ENCODE measurements at regions not wholly inside any gene's neighbourhood (a gene's known extent, or its start where the extent isn't known, plus 50 kb on each side); places are given as distances from the start of the nearest gene placed in this dataset.

DNA sequence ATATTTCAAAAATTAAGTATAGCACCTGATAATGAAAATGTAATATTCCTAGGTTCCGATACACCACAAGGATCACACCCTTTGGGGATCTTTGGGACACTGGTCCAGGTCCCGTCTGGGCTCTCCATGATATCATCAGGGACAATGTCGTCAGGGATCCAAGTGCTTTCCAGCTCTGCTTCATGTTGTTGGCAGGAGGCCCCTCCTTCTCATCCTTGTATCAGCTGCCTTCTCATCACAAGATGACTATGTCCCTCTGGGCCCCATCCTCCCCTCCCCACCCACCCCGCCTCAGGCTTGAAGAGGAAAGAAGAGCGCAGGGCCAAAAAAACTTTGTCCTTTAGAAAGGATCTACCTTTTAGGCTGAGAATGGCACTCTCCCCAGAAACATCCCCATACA, 128.3 kb upstream of the KLF3 start:
- Histone ChIP-seq H3K9ac (ENCODE audit: low read depth, low read length) (no peak overlapping the region), H3K4me3 (ENCODE audit: low read length) (no peak overlapping the region), H3K4me1 (ENCODE audit: control insufficient read depth, insufficient read depth, low read length) (no peaks in the 10 kb centered on the region), H3K4me2 (ENCODE audit: low read length) (no peak overlapping the region), H3K9me3 (replicated peaks; ENCODE audit: low read length) (no peaks in the 10 kb centered on the region), H3K36me3 (ENCODE audit: insufficient read depth, low read length) (no peaks in the 10 kb centered on the region), H3K27me3 (ENCODE audit: control insufficient read depth, insufficient read depth, low read length) (peaks cover 8% of the 10 kb centered on the region)

DNA sequence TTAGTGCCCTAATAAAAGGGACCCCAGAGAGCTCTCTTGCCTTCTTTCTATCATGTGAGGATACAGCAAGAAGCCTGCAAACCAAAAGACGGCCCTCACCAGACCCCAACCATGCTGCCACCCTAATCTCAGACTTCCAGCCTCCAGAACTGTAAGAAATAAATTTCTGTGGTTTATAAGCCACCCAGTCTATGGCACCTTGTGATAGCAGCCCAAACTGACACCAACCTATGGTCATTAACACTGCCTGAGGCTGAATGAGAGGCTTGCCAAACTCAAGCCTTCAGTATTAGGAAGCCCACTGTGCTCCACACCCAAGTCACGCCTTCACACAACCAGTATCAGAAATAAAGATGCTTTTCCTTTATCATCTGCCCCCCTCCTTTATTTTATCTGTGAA, 127.3 kb upstream of the KLF3 start:
- H3K4me2 ChIP-seq (ENCODE audit: low read length) = no peak overlapping the region
- H3K9ac ChIP-seq (ENCODE audit: low read depth, low read length) = no peak overlapping the region
- peaks cover 8% of the 10 kb centered on the region for H3K27me3 ChIP-seq (ENCODE audit: control insufficient read depth, insufficient read depth, low read length)
- no peaks in the 10 kb centered on the region for H3K36me3 ChIP-seq (ENCODE audit: insufficient read depth, low read length)
- H3K4me1 ChIP-seq (ENCODE audit: control insufficient read depth, insufficient read depth, low read length) = no peaks in the 10 kb centered on the region
- no peak overlapping the region for H3K4me3 ChIP-seq (ENCODE audit: low read length)
- H3K9me3 ChIP-seq (replicated peaks; ENCODE audit: low read length) = no peaks in the 10 kb centered on the region

DNA sequence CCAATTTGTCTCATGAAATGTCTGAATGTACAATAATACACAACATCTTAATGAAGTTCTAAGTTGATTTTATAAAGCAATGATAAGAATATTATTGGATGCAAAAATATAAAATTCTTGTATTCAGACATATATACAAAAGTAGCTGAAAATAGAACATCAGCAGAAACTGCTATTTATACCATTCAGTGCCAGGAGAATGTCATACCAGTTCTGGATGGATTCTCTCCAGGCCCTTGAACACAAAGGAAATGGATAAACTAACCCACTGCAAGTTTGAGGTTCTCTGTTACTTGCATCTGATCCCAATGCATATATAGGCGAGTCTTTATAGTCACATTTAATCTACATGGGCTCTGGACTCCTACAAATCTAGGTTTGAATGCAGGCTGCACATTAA, 126.3 kb upstream of the KLF3 start:
- H3K4me3 ChIP-seq (ENCODE audit: low read length) = no peak overlapping the region
- H3K27me3 ChIP-seq (ENCODE audit: control insufficient read depth, insufficient read depth, low read length) = peaks cover 8% of the 10 kb centered on the region
- H3K9me3 ChIP-seq (replicated peaks; ENCODE audit: low read length) = no peaks in the 10 kb centered on the region

DNA sequence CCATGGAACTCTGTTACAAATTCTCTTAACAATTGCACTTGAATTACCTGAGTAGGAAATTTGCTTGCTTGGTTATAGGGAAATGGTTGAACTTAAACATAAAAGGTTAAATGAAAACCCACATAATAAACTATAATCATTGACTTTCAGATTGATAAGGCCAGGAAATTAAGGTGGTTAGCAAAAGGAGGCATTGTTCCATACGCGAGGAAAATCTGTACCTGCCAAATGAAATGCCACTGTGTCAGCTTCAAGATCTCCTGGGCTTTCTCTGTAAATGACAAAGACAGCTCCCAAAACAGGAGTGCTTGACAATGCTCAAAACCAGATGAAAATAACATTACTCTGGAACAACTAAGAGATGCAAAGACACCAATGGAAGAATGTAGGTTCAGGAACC, 125.5 kb upstream of the KLF3 start:
- H3K36me3 ChIP-seq (ENCODE audit: insufficient read depth, low read length) = no peaks in the 10 kb centered on the region
- no peaks in the 10 kb centered on the region for H3K9me3 ChIP-seq (replicated peaks; ENCODE audit: low read length)
- no peak overlapping the region for H3K9ac ChIP-seq (ENCODE audit: low read depth, low read length)
- no peaks in the 10 kb centered on the region for H3K4me1 ChIP-seq (ENCODE audit: control insufficient read depth, insufficient read depth, low read length)
- H3K4me2 ChIP-seq (ENCODE audit: low read length) = no peak overlapping the region
- peaks cover 4% of the 10 kb centered on the region for H3K27me3 ChIP-seq (ENCODE audit: control insufficient read depth, insufficient read depth, low read length)
- H3K4me3 ChIP-seq (ENCODE audit: low read length) = no peak overlapping the region

More for the DNA sequence above, 126.3 kb upstream of the KLF3 start:
- Histone ChIP-seq H3K4me2 (ENCODE audit: low read length) (no peak overlapping the region), H3K36me3 (ENCODE audit: insufficient read depth, low read length) (no peaks in the 10 kb centered on the region), H3K4me1 (ENCODE audit: control insufficient read depth, insufficient read depth, low read length) (no peaks in the 10 kb centered on the region), H3K9ac (ENCODE audit: low read depth, low read length) (no peak overlapping the region)

DNA sequence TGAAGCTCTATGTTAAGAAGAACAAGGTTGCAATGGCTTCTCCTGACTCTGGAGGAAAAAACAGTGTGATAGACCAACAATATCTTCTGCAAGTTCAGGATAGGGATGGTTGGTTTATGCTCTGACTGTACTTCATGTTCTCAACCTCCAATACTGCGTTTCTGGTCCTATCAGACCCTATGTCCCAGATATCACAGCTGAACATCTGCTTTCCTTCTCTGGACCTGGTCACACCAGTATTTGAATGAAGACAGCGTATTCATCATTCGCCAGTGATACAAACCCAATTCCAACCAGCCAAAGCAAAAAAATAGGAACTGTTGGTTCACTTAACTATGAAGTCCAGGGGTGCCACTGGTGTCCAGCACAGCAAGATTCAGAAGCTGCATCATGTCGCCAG, 124.5 kb upstream of the KLF3 start:
- Histone ChIP-seq H3K4me3 (ENCODE audit: low read length) (no peak overlapping the region), H3K27me3 (ENCODE audit: control insufficient read depth, insufficient read depth, low read length) (peaks cover 2% of the 10 kb centered on the region), H3K4me1 (ENCODE audit: control insufficient read depth, insufficient read depth, low read length) (no peaks in the 10 kb centered on the region), H3K9me3 (replicated peaks; ENCODE audit: low read length) (no peaks in the 10 kb centered on the region), H3K36me3 (ENCODE audit: insufficient read depth, low read length) (no peaks in the 10 kb centered on the region), H3K9ac (ENCODE audit: low read depth, low read length) (no peak overlapping the region), H3K4me2 (ENCODE audit: low read length) (no peak overlapping the region)

DNA sequence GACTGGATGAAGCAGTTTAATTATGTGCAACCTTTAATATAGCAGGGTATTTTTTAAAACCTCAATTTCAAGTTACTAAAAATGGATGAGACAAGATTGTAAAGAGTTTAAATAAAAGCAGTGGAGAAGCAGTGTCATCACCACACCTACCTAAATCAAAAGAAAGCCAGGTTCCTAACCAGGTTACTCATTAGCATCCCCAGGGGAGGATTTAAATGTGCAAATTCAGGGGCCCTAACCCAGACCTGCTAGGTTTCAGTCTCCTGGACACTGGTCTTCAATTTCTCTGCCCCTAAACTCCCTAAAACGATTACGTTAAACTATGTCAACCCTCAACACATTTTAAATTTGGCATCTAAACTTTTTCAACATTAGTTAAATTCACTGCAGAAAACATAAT, 116.9 kb upstream of the KLF3 start:
- no peak overlapping the region for H3K9ac ChIP-seq (ENCODE audit: low read depth, low read length)
- H3K4me2 ChIP-seq (ENCODE audit: low read length) = no peak overlapping the region
- no peaks in the 10 kb centered on the region for H3K9me3 ChIP-seq (replicated peaks; ENCODE audit: low read length)
- no peaks in the 10 kb centered on the region for H3K36me3 ChIP-seq (ENCODE audit: insufficient read depth, low read length)
- no peaks in the 10 kb centered on the region for H3K27me3 ChIP-seq (ENCODE audit: control insufficient read depth, insufficient read depth, low read length)
- no peak overlapping the region for H3K4me3 ChIP-seq (ENCODE audit: low read length)
- no peaks in the 10 kb centered on the region for H3K4me1 ChIP-seq (ENCODE audit: control insufficient read depth, insufficient read depth, low read length)

DNA sequence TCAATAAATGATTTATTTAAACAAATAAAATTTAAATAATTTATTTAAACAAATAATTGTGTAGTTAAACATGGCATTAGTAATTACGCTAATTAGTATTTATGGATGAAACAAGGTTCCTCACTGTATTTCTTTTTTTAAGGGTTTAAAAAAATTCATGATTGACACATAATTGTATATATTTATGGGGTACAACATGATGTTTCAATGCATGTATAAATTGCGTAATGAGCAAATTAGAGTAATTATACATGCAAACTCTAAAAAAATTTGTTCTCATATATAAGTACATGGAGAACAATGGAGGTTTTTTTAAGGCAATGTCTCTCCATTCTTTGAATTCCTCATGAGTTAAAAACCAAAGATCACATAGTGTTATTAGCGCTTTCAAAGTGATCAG, 115.7 kb upstream of the KLF3 start:
- Histone ChIP-seq H3K4me3 (ENCODE audit: low read length) (no peak overlapping the region), H3K27me3 (ENCODE audit: control insufficient read depth, insufficient read depth, low read length) (no peaks in the 10 kb centered on the region), H3K4me1 (ENCODE audit: control insufficient read depth, insufficient read depth, low read length) (no peaks in the 10 kb centered on the region), H3K4me2 (ENCODE audit: low read length) (no peak overlapping the region), H3K9ac (ENCODE audit: low read depth, low read length) (no peak overlapping the region), H3K9me3 (replicated peaks; ENCODE audit: low read length) (no peaks in the 10 kb centered on the region), H3K36me3 (ENCODE audit: insufficient read depth, low read length) (no peaks in the 10 kb centered on the region)

DNA sequence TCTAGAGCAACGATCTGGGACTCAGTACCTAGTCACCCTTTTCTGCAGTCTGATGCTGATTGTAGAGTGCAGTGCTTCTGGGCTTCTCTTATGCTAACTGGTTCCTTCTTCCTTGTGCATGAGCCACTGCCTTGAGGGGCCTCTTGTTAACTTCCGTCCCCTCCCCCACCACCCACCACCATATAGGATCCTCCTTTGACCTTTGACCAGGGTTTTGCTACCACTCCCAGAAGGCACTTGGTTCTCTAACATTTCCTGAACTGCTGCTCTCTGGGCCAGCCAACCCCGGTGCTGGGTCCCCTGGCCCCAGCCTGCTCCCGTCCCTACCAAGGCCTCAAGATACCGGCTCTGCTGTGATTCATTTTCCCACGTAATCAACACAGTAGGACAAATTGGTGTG, 104.6 kb upstream of the KLF3 start:
- Histone ChIP-seq H3K9ac (ENCODE audit: low read depth, low read length) (no peak overlapping the region), H3K4me1 (ENCODE audit: control insufficient read depth, insufficient read depth, low read length) (no peaks in the 10 kb centered on the region), H3K27me3 (ENCODE audit: control insufficient read depth, insufficient read depth, low read length) (no peaks in the 10 kb centered on the region), H3K4me2 (ENCODE audit: low read length) (no peak overlapping the region), H3K4me3 (ENCODE audit: low read length) (no peak overlapping the region), H3K9me3 (replicated peaks; ENCODE audit: low read length) (no peaks in the 10 kb centered on the region), H3K36me3 (ENCODE audit: insufficient read depth, low read length) (no peaks in the 10 kb centered on the region)

DNA sequence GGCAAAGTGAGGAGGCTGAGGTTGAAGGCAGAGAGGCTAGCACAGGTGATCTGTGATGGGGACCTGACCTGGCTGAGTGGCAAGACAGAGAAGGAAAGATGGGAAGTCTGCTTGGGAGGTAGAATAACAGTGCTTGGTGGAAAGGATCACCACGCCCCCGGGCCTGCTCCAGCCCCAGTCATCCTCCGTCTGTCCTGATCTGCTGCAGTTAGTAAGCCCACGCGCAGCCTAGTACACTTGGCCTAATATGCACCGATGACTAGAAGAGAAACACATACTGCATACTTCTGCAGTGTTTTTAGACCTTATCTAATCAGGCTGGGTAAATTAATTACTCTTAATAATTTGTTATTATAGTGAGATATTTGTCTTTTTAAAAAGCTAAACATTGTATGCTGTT, 103.7 kb upstream of the KLF3 start:
- peaks cover 6% of the 10 kb centered on the region for H3K4me1 ChIP-seq (ENCODE audit: control insufficient read depth, insufficient read depth, low read length)
- H3K9ac ChIP-seq (ENCODE audit: low read depth, low read length) = no peak overlapping the region
- H3K9me3 ChIP-seq (replicated peaks; ENCODE audit: low read length) = no peaks in the 10 kb centered on the region
- H3K4me2 ChIP-seq (ENCODE audit: low read length) = no peak overlapping the region
- H3K36me3 ChIP-seq (ENCODE audit: insufficient read depth, low read length) = no peaks in the 10 kb centered on the region
- H3K4me3 ChIP-seq (ENCODE audit: low read length) = no peak overlapping the region
- no peaks in the 10 kb centered on the region for H3K27me3 ChIP-seq (ENCODE audit: control insufficient read depth, insufficient read depth, low read length)

DNA sequence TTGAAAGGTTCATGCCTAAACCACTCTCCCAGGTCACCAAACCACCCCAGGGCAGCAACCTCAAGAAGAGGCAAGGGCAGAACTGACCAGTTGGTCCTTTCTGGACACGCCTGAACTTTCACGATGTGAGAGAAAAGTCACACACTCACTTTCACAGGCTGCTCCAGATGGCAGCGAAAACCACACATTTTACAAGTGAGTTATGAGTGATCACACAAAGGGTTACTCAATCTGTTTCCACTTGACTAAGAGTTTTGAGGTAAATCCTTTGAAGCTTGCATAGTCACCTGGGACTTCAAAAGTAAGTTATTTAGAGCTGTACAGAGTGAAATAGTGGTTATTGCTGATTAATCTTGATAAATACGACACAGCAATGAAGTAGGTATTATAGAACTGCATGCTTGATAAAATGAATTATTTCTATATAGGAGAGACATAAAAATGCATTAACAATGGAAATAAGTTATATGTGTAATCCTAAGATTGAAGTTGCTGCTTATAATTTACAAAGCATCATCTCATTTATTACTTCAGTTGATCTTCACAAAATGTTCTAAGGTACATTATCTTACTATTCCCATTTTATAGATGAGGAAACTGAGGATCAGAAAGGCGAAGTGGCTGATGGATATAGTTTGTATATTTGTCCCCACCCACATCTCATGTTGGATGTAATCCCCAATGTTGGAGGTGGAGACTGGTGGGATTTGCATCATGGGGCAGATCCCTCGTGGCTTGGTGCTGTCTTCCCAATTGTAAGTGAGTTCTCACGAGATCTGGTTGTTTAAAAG, 103.0 kb upstream of the KLF3 start:
- no peak overlapping the region for H3K4me3 ChIP-seq (ENCODE audit: low read length)
- H3K27me3 ChIP-seq (ENCODE audit: control insufficient read depth, insufficient read depth, low read length) = no peaks in the 10 kb centered on the region
- no peaks in the 10 kb centered on the region for H3K36me3 ChIP-seq (ENCODE audit: insufficient read depth, low read length)
- H3K4me2 ChIP-seq (ENCODE audit: low read length) = no peak overlapping the region
- H3K4me1 ChIP-seq (ENCODE audit: control insufficient read depth, insufficient read depth, low read length) = peaks cover 12% of the 10 kb centered on the region
- H3K9me3 ChIP-seq (replicated peaks; ENCODE audit: low read length) = no peaks in the 10 kb centered on the region
- no peak overlapping the region for H3K9ac ChIP-seq (ENCODE audit: low read depth, low read length)

DNA sequence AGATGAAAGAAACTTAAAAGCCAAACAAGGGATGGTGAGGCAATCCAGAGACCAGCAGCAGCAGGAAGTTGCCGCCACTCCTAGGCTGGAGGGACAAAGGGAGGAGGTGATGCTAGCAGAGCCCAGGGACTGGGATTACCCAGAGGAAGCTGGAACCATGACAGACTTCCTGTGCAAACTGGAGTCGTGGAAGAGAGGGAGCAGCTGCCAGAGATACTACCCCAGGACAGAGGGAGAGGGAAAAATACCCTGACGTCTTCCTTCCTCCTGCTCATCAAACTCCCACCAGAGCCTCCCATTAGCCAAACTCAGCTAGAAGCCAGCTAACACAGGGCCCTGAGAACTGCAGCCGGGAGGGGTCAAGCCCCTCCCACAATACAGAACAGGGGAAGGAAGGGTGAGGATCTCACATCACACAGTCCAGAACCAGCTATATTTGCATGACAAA, 101.2 kb upstream of the KLF3 start:
- no peak overlapping the region for H3K4me2 ChIP-seq (ENCODE audit: low read length)
- H3K9me3 ChIP-seq (replicated peaks; ENCODE audit: low read length) = no peaks in the 10 kb centered on the region
- peaks cover 12% of the 10 kb centered on the region for H3K4me1 ChIP-seq (ENCODE audit: control insufficient read depth, insufficient read depth, low read length)
- no peak overlapping the region for H3K9ac ChIP-seq (ENCODE audit: low read depth, low read length)
- no peaks in the 10 kb centered on the region for H3K36me3 ChIP-seq (ENCODE audit: insufficient read depth, low read length)
- H3K4me3 ChIP-seq (ENCODE audit: low read length) = no peak overlapping the region
- H3K27me3 ChIP-seq (ENCODE audit: control insufficient read depth, insufficient read depth, low read length) = no peaks in the 10 kb centered on the region

DNA sequence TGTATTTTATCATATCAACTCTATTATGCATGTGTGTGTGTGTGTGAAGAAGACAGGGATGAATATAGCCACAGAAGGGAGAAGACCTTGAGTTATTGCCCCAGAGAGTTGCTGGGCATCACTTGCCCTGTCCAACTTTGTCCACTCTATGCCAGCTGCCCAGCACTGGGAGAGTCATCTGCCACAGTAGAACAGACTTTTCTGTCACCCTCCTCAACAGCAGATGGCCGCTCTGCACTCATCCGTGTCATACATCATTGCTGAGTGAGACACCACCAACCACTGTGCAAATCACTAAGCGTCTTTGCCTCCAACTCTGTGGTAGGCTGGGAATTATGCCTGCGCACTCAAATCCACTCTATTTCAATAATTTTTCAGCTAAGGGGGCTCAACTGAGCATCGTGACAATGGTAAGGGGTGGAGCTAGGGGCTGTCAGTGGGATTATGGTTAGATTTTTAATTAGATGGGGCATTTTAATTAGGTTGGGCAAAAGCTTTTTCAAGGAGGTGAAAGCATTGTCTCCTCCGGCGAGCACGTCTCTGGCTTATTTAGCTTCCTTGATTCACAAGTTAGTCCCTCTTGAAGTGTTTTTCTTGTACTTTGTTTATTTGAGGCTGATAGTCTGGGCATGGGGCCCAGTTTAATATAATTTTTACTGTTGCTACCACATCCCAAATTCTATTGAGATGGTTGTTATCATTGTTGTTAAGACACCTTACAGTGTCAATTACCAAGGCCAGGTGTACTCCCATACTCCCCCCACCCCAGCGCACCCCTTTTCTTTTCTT, 100.1 kb upstream of the KLF3 start:
- H3K9me3 ChIP-seq (replicated peaks; ENCODE audit: low read length) = no peaks in the 10 kb centered on the region
- H3K27me3 ChIP-seq (ENCODE audit: control insufficient read depth, insufficient read depth, low read length) = no peaks in the 10 kb centered on the region
- no peaks in the 10 kb centered on the region for H3K36me3 ChIP-seq (ENCODE audit: insufficient read depth, low read length)
- H3K4me1 ChIP-seq (ENCODE audit: control insufficient read depth, insufficient read depth, low read length) = peaks cover 12% of the 10 kb centered on the region
- H3K4me2 ChIP-seq (ENCODE audit: low read length) = no peak overlapping the region
- H3K4me3 ChIP-seq (ENCODE audit: low read length) = no peak overlapping the region
- H3K9ac ChIP-seq (ENCODE audit: low read depth, low read length) = no peak overlapping the region
